HEK293T (cell line): ENCODE measurements at regions not wholly inside any gene's neighbourhood (a gene's known extent, or its start where the extent isn't known, plus 50 kb on each side); places are given as distances from the start of the nearest gene placed in this dataset.

Experiments
- CTCF ChIA-PET: fragments of 350-600 bp; formaldehyde crosslinking; extraction: SDS; loops from one replicate; lab custom pipeline; 2021; ENCODE audit warnings: antibody characterized with exemption, inconsistent platforms; lab: Yijun Ruan, JAX
- POLR2A ChIA-PET: fragments of 350-600 bp; formaldehyde crosslinking; extraction: SDS; loops from one replicate; lab custom pipeline; 2020; ENCODE audit warnings: antibody characterized with exemption, inconsistent platforms; lab: Yijun Ruan, JAX
- DNase-seq: peaks from one replicate; pipeline ENCODE4 v3.0.0; 2012; ENCODE audit warnings: mixed read lengths; ENCODE audit errors: extremely low spot score
- ARNT ChIP-seq: fragments of 450-650 bp; IDR thresholded peaks from 2 replicates; pipeline ENCODE4 v1.6.1; 2017; ENCODE audit warnings: mild to moderate bottlenecking
- BHLHE40 ChIP-seq: fragments of 450-650 bp; IDR thresholded peaks from 2 replicates; pipeline ENCODE4 v1.6.1; 2016; ENCODE audit warnings: mild to moderate bottlenecking, moderate library complexity, borderline replicate concordance
- CTBP1 ChIP-seq: fragments of 450-650 bp; IDR thresholded peaks from 2 replicates; pipeline ENCODE4 v1.6.1; 2016; ENCODE audit warnings: borderline replicate concordance
- ELF4 ChIP-seq: fragments of 450-650 bp; IDR thresholded peaks from 2 replicates; pipeline ENCODE4 v1.6.1; 2017; ENCODE audit warnings: antibody characterized with exemption
- FOXA1 ChIP-seq: fragments of 450-650 bp; IDR thresholded peaks from 2 replicates; pipeline ENCODE4 v1.6.1; 2016; ENCODE audit warnings: mild to moderate bottlenecking
- FOXK2 ChIP-seq: fragments of 450-650 bp; IDR thresholded peaks from 2 replicates; pipeline ENCODE4 v1.6.1; 2016; ENCODE audit warnings: mild to moderate bottlenecking
- FOXM1 ChIP-seq: fragments of 450-650 bp; IDR thresholded peaks from 2 replicates; pipeline ENCODE4 v1.6.1; 2017; ENCODE audit warnings: mild to moderate bottlenecking, borderline replicate concordance
- HDGF ChIP-seq: fragments of 450-650 bp; IDR thresholded peaks from 2 replicates; pipeline ENCODE4 v1.6.1; 2017; ENCODE audit warnings: antibody characterized with exemption, borderline replicate concordance
- L3MBTL2 ChIP-seq: fragments of 450-650 bp; conservative IDR thresholded peaks from 2 replicates; pipeline ENCODE4 v1.6.1; 2016; ENCODE audit warnings: mild to moderate bottlenecking
- LEF1 ChIP-seq: fragments of 450-650 bp; IDR thresholded peaks from 2 replicates; pipeline ENCODE4 v1.6.1; 2017; ENCODE audit warnings: mild to moderate bottlenecking, borderline replicate concordance
- NFRKB ChIP-seq: fragments of 450-650 bp; IDR thresholded peaks from 2 replicates; pipeline ENCODE4 v1.6.1; 2016; ENCODE audit warnings: mild to moderate bottlenecking, moderate library complexity
- PKNOX1 ChIP-seq: fragments of 450-650 bp; IDR thresholded peaks from 2 replicates; pipeline ENCODE4 v1.6.1; 2016
- SP1 ChIP-seq: fragments of 450-650 bp; IDR thresholded peaks from 2 replicates; pipeline ENCODE4 v1.6.1; 2017
- SUZ12 ChIP-seq: fragments of 450-650 bp; IDR thresholded peaks from 2 replicates; pipeline ENCODE4 v1.6.1; 2016; ENCODE audit warnings: mild to moderate bottlenecking
- TARDBP ChIP-seq: fragments of 450-650 bp; IDR thresholded peaks from 2 replicates; pipeline ENCODE4 v1.6.1; 2016
- ZNF384 ChIP-seq: fragments of 450-650 bp; IDR thresholded peaks from 2 replicates; pipeline ENCODE4 v1.6.1; 2016

DNA sequence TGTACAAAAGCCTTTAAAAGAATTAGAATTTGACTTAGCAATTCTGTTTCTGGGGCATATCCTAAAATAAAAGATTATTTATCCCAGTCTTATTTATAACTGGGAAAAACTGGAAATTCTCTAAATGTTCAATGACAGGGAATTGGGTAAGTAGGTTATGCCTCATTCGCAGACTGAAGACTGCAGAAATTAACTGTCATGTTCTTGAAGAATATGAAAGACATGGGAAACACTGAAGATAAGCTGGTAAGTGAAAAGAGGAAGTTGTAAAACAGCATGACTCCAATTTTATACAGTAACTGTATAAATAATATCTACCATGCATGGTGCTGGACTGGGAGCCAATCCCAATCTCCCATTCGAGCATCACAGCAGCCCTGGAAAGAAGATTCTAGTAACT is 50.6 kb upstream of the SLC2A1 start:
- ChIA-PET POLR2A (no interaction called here), CTCF (no interaction called here)
- no peak for DNase-seq
- no peak for TF ChIP-seq NFRKB
- no peak for TF ChIP-seq SUZ12
- TF ChIP-seq ELF4 = no peak
- TF ChIP-seq ARNT = no peak
- no peak for TF ChIP-seq BHLHE40
- TF ChIP-seq HDGF = no peak
- TF ChIP-seq FOXK2 = no peak
- TF ChIP-seq PKNOX1 = no peak
- no peak for TF ChIP-seq TARDBP
- no peak for TF ChIP-seq ZNF384
- TF ChIP-seq SP1 = no peak
- TF ChIP-seq L3MBTL2 = no peak
- TF ChIP-seq LEF1 = no peak
- TF ChIP-seq CTBP1 = no peak
- no peak for TF ChIP-seq FOXM1
- TF ChIP-seq FOXA1 = no peak

DNA sequence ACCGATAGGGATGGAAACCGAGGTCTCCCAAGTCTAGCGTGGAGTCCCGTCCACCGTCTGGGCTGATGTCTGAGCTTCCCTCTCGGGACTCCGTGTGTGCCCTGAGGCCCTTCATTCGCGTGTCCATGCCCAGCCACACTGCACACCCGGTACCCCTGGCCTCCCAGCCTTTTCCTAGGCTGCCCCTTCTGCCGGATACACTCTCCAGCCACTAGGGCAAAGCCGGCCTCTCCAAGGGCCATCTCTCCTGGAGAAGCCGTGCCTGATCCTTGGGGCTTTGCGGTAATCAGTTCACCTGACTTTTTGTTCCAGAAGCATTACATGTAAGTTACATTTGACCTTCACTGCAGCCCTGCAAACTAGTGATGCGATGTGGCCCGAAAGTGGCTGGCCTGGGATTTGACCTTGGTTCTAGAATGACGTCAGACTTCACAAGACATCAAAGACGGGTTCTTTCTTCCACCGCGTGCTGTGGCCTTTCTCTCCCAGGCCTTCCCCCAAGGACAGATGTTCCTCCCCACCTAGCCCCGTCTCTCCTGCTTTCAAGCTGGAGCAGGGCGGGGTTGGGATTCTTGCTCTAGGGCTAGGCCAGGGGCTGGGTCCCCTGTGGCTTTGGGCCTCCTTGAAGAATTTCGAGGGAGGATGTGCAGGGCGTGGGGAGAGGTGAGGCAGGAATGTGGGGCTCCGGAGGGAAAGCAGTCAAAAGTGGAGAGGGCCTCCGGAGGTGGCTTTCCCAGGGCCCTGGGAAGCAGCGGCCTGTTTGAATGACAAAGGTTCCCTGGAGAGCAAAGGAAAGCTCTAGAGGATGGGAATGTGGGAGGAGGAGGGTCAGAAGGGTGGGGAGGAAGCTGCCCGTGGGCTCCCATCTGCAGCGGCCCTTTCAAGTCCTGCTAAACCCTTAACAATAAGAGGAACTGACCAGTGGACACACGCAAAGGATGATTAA is 49.7 kb upstream of the SLC2A1 start:
- ChIA-PET POLR2A (no interaction called here), CTCF (no interaction called here)
- no peak for DNase-seq
- TF ChIP-seq NFRKB (no peak), FOXK2 (no peak), FOXM1 (no peak), TARDBP (no peak), L3MBTL2 (no peak), LEF1 (no peak), SP1 (no peak), ARNT (no peak), ZNF384 (no peak), ELF4 (no peak), BHLHE40 (no peak), CTBP1 (no peak), PKNOX1 (no peak), FOXA1 (no peak), HDGF (no peak)
